IPS DF 4.7 (cell line): ENCODE measurements at regions not wholly inside any gene's neighbourhood (a gene's known extent, or its start where the extent isn't known, plus 50 kb on each side); places are given as distances from the start of the nearest gene placed in this dataset.

Experiments
- DNase-seq: peaks from one replicate; pipeline ENCODE4 v3.0.0-alpha.2; 2013; ENCODE audit warnings: low spot score; ENCODE audit errors: extremely low read depth

DNA sequence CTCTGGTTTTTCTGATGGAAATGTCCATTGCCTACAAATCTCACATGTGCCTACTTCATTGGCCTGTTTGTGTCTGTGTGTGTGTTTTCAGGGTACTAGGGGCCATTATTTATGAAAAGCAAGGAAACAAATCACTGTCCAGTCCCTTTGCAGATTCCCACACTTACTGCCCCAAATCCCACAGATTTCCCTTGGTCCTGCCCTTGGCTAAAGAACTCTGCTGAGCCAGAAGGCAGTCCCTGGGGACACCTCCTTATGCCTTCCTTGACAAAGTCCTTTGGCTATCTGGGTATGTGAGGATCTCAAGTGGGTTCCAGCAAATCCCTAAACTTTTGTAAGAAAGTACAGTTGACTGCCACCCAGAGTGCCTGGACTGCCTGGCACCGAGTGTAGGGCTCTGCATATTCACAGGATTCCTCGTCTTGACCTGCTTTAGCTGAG, 388.1 kb downstream of the BCAT1 start:
- no peak for DNase-seq

DNA sequence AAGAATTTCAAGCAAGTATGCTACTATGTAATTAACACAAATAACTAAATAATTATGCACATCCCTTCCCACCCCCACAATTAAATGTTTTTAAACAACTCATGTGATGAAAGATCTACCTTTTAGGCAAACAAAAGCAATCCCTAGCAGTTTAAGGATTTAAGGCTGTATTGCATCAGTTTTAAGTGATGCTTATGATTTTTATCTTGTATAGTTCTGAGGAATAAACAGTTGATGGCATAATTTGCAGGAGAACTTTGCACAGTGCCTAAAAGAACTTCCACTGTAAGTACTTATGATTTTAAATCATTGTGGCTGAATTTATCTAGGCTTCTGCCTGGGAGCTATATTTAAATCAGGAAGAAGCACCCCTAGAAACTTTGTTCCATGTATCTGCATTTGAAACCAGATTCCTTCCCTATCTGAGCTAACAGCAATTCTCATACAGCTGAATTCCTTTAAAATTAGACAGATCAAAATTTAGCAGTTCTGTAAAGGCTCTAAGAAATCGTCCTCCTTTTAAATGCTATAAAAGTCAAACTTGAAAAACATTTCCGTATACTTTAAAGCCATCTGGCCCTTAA, 388.6 kb downstream of the BCAT1 start:
- DNase-seq = no peak

DNA sequence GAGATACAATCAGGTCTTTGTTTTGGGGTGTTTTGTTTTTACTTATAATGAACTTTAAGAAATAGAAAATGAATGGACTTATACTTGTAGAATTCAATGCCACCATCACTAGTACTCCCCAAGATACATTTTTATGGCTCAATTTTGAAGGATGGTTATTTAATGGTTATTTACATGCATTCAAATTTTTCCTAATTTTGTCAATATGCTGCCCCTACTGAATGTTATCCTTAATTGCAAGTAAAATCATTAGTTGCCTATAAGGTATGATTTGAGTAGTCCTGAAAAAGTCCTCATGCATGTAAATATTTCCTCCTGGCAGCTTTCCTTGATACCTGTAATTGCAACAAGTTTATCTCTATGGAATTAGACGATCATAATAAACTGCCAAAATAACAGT, 391.2 kb downstream of the BCAT1 start:
- no peak for DNase-seq

DNA sequence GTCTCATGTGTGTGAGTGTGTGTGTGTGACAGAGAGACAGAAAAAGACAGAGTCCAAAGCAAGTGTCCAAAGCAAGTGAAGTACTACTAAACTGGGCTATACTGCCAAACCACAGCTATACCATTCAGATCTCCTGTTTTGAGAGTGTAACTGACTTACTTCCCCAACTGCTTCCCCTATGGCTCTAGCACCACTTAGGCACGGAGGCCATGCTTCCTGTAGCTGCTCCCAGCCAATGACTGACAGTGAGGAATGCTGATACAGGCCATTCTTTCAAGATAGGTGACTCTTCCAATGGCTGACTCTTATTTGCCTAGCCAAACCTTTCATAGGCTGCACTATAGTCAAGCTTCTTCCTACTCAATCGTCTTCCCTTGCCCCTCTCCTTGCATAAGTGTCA, 393.2 kb downstream of the BCAT1 start:
- DNase-seq = no peak

DNA sequence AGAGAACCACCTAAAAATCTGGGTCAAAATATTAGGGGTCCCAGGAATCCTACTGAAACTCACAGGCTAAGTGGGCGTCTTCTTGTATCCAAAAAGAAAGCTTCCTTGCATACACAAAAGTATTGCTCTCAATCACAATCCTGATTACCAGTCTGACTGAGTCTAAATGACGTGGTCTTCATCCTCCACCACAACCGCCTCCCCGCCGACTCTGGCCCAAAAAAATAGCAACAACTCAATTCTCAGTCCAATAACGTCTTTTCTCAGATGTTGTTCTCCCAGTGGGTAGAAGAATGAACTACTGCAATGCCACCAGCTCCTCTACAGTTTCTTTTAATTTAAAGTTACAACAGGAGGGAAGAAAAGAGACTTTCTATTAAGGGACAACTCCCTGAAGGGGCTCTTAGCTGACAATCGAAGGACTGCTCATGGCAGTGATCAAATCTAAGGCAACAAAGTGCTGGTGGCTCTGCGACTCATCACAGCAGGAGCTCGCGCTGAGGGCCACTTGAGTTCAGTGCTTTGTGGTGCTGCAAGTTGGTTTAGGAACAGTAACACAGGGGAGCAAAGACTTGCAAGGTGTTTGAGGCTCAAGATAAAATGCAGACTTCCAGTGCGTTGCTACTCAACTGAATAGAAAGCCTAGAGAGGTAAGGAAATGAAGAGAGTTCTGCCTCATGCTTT, 394.1 kb downstream of the BCAT1 start:
- DNase-seq = no peak

DNA sequence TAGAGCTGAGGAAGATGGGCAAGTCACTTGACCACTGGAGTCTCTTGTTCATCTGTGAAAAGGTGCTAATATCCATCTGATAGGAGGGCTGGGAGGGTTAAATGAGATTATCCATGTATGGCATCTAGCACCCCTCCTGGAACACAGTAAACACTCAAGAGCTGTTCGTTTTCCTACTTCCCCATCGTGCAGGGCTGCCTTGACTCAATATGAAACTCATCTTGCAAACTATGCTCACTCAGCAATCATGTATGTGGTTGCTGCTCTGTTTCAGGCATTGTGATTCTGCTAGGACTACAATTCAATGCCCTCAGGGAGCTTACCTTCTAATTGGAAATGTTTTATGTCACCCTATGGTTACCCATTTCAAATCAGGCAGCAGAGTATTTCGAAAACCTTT, 395.6 kb downstream of the BCAT1 start:
- no peak for DNase-seq

DNA sequence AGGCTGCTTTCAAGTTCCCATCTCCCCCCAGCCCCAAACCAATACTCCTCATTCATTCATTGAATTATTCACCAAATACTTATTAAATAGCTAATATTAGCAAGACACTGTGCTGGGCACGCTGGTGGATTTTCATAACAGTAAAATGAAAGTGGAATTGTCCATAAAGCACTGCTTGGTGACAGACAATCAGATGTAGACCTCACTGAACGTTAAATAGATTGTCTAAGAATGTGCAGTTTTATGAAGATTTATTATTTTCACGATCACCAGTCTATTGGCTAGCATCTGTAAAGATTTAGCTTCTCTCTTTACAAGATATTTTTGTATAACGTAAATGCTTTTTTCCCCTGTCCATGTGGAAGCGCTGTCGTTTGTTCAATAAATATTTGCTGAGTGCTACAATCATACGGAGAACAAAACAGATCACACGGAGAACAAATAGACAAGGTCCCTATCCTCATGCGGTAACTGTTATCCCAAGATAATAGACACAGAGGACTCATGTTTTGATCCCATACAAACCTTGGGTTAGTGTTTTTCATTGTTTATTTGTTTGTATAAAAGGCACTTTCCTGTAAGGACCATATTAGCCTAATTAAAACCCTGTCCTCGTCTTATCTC, 397.6 kb downstream of the BCAT1 start:
- no peak for DNase-seq

DNA sequence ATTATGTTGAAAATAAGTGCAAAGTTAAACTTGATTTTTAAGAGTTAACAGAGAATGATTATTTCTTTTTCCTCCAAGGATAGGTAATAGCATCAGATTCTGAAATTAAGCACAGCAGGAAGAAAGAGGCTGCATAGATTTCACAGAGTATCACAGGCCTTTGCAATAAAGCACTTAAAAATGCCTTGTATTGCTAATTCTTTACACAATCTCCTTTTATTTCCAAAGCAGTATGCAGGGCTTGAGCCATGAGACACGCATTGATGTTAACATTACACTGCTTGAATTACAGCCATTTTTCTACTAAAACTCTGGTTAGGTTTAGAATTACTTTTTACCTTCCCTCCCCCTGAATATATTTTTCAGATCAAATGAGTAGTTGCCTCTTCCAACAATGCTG, 398.3 kb downstream of the BCAT1 start:
- DNase-seq = no peak

DNA sequence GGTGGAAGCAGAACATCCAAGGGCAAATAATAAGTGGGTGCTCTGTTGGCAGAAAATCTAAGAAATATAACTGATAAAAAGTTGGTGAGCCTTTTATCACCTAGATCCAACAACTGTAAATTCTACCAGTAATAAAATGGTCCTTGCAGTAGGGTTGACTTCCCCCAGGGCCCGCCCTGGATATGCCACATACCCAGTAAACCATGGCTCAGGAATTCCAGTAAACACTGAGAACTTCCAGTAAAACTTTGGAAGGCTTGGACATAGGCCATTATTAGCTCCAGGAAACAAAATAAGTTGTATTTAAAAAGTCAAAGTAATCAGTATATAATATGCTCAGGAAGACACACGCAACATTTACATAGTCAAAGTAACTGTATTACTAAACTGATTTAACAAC, 402.2 kb downstream of the BCAT1 start:
- no peak for DNase-seq

DNA sequence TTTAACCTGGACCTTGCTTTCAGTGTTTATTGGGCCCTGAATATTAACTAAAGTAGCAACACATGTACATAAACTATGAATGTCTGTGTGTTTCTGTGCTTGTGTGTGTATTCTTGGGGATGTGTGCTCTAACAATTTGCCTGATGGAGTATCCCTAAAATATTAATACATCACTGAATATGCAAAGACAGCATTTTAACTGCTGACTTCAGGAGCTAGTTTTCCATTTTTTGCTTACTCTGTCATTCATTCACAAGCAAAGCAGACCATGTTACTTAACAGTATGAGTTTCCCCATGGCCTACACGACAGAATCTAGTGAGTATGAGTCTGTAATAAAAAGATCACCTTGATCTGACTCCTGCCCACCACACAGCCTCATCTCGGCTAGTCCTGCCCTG, 402.8 kb downstream of the BCAT1 start:
- no peak for DNase-seq

DNA sequence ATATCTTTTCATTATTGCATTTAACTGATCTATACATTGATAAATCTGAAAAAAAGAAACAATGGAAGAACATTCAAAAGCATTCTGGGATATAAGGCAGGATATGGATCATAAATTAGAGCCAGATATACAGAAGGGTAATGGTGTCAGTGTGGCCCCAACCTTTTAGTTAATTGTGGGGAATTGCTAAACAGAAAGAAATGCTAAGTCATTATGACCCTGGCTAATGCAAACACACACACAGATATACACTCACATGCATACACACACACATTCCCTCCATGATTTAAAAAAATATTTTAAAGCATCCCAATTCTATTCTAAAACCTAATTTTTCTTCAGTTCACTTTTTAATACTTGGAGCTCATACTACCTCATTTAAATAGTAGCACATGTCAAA, 404.5 kb downstream of the BCAT1 start:
- DNase-seq = no peak

DNA sequence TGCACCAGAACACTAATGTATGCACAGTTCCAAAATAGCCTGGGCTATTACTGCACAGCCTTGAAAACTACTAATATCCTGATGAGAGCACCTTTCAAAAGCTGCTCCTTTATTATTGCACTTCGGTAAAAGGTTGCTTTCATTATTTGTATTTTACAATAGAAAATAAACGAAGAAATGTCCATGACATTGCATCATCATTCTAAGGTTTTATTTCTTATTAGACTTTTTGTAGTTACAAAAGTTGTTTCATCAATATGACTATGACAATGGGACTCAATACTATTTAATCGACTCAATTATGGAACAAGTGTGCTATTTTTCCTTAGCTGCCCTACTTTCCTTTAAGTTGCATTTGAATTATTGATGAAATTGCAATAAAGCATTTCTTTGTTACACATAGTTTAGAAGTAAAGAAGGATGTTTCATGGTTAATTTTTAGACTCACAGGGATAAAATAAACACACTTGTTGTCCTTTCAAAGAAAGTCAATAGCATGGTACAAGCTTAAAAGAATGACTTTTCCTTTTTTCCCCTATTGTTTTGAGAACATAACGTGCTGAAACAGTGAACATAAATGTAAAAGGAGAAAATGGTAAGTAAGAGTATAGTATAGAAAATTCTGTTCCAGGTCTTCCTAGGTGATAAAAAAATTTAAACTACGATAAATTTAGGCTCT, 407.6 kb downstream of the BCAT1 start:
- DNase-seq = no peak

DNA sequence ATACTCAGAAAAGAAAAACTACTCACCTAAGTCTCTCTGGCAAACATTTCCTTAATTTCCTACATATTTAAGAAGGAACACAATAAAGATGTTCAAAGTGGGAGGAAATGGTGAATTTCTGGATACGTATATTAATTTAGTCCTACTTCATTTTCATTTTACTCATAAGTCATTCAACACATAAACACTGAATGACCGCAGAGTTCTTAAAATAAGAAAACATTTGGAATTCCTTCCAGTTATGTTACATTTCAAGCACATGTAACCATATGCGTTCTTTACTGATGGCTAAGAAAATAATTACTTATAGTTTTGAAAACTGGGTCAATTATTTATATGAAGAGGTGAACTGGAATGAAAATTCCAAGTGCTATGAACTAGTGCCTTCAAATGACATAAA, 409.3 kb downstream of the BCAT1 start:
- DNase-seq = no peak

DNA sequence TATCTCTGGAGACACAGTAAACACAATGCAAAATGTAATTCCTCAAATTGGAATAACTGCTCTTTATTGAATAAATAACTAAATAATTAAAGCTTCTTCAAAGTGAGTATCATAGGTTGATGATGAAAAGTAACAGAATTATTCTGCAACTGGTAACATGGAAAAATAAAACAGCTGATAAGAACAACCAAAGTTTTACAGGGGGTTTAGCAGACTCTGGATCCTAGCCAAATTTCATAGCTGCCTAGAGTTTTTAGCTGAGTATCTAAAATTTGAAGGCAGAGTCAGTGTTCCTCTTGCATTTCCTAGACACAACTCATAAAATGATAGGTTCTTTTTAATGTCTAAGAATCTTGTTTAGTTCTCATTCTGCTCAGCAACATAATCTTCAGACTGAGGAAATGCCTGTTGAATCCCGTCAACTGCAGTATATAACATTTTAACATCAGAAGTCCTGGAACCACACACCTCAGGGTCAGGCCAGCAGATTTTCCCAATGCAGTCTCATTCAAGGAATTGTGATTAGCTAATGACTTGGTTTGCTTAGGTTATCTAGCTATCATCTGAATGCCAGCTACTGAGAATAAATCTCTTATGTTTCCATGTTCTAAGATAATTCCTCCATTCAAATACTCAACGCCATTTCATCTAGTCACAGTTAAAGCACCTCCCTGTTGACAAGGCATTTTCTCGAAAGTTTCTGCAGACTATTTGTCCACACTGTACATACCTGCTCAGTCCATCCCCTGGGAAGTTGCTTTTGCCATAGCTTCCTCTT, 411.6 kb downstream of the BCAT1 start:
- DNase-seq = no peak

DNA sequence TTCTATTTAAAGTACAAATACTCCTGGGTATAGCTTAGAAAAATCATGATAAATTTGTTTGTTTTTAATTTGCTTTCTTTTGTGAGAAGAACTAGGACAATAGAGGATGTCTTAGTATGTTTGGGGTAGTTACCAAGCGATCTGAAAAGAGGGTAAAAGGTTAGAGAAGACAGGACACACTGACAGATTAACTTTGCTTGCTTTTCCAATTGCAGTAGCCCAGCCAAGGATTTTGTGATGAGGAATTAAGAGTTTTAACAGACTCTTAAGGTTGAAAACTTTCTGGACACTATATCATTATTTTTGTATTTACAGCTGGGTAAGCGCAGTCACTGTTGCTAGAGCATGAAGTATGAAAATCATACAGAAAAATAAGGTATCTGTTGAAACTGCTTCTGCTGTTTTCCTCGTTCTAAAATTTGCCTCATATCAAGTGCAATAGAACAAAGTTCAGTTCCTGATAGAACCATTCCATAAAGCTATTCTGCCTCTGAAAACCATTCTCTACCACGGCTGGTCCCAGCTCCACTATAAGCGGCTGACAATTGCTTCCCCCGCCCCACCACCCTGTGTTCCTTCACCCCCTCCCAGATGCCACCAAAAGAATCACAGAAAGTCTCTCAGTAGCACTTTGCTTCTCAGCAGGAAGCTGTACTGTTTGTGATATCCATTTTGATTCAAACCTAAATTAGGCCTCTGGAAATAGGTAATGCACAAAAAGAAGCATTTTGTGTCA, 413.4 kb downstream of the BCAT1 start:
- DNase-seq = no peak

DNA sequence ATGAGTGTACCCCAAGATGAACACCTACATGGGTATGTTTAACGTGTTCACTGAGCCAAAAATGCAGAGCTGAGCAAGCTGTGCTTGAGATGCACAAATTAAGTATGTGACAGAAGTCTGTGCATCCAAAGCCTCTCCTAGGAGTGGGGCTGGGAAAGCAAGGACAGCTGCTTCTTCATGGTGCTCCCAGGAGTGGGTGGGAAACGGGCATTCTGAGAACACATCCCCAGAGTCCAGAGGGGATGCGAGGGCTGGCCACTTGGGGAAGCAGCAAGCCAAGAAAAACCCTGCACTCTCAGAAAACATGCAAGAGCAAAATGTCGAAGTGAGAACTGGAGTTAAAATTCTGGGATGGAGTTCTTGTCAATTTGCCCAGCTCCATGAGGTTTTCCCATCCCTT, 414.3 kb downstream of the BCAT1 start:
- DNase-seq = no peak

DNA sequence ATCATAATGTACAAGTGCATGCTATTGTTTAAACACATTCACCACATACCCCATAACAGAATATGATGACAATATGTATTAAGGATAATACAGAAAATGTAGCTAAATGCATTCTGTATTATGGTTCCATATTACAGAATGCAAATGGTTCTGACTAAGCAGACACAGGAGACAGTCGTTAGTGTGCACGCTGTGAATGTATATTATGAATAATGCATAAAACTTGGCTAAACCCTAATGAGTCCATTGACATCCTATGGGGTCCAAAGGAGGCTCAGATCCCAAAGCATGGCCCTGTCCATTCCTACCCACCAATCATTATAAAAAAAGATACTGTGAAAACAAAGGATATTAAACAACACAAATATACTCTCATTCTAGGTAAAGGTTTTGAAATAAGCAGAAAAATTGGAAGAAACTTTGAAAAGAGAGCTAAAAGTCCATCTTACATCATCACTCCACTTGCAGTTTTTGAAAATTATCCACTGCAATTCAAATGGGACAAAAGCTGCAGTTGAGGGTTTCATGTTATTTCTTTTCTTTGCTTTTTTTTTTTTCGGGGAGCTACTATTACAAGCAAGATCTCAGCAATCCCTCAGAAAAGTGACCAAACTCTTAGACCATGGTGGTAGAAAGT, 415.1 kb downstream of the BCAT1 start:
- DNase-seq = no peak

DNA sequence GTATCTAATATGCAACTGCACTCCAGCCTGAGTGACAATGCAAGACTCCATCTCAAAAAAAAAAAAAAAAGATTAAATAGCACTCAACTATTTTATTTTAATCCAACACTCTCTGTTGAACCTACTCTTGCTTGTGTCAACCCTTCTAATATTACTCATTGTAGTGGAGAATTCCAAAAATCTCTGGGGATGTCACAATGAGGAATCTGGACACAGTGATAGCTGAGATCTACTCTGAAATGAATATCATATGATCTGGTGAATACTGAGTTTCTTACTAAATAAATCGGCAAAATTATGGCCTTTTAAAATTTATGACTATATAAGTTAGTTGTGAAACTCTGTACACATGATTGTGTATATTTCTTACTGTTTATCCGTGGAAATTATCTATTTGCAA, 418.2 kb downstream of the BCAT1 start:
- no peak for DNase-seq

DNA sequence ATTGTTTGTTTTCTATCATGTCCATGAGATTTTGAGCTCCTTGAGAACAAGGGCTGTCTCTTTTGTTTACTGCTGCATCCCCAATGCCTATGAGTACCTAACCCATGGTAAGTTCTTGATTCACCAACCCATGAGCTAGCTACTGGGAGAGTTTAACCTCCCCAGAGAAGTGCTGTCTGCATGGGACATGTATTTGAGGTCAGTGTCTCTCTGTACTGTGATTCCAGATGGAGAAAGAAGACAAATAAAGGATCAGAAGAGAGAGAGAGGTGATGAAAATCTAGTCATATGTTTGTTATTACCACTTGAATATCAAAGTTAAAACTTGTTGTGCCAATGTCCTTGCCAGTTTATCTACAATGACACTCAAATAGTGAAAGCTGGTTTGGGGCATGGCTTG, 421.8 kb downstream of the BCAT1 start:
- DNase-seq = no peak

DNA sequence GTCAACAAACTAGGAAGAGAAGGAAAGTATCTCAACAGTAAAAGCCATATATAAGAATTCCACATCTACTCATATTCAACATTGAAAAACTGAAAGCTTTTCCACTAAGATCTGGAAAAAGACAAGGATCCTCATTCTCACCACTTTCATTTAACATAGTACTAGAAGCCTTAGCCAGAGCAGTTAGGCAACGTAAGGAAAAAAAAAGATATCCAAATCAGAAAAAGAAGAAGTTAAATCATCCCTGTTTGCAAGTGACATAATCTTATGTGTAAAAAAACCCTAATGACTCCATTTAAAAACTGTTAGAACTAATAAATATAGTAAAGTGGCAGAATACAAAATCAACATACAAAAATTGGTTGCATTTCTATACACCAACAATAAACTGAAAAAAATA, 426.2 kb downstream of the BCAT1 start:
- no peak for DNase-seq

DNA sequence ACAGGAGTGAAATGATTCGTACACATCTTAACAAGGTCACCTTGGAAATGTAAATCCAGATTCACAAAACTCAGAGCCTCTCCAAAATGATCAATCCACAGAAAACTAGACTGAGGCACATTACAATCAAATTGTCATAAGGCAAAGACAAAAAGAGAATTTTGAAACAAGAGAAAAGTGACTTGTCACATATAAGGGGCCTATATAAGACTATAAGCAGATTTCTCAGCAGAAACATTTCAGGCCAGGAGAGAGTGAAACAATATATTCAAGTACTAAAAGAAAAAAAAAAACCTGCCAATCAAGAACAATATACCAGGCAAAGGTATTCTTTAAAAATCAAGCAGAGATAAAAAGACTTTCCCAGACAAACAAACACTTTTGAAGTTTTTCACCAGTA, 429.1 kb downstream of the BCAT1 start:
- no peak for DNase-seq
